ENCODE measurements at regions not wholly inside any gene's neighbourhood (a gene's known extent, or its start where the extent isn't known, plus 50 kb on each side); places are given as distances from the start of the nearest gene placed in this dataset.
"Not testable (repeated sequence)": the region's sequence is repeated elsewhere in the genome, so short reads cannot be mapped to it uniquely, and the experiment has no call there.

GRCh38 chr20:40019510-40019909 is 669.5 kb downstream of the MAFB start:
- DNase-seq, result no peak

GRCh38 chr20:40017765-40018164 is 671.3 kb downstream of the MAFB start:
- no peak for DNase-seq

GRCh38 chr20:40016890-40017289 is 672.1 kb downstream of the MAFB start:
- DNase-seq, result no peak

GRCh38 chr20:40016392-40016791 is 672.6 kb downstream of the MAFB start:
- DNase-seq, result no peak

- not testable (repeated sequence) for DNase-seq
Measured at GRCh38 chr20:40012026-40012425, 677.0 kb downstream of the MAFB start.

- DNase-seq, result no peak
Measured at GRCh38 chr20:40010483-40010882, 678.6 kb downstream of the MAFB start.

GRCh38 chr20:40009542-40009941 is 679.5 kb downstream of the MAFB start:
- DNase-seq, result no peak

- DNase-seq, result no peak
Measured at GRCh38 chr20:40008177-40008576, 680.9 kb downstream of the MAFB start.

GRCh38 chr20:40006168-40006860 is 682.7 kb downstream of the MAFB start:
- DNase-seq, result no peak

- not testable (repeated sequence) for DNase-seq
Measured at GRCh38 chr20:40004092-40004491, 684.9 kb downstream of the MAFB start.

GRCh38 chr20:39993742-39994141 is 695.3 kb downstream of the MAFB start:
- DNase-seq, result no peak

GRCh38 chr20:39990692-39991091 is 698.3 kb downstream of the MAFB start:
- no peak for DNase-seq

- no peak for DNase-seq
Measured at GRCh38 chr20:39988991-39989390, 700.0 kb downstream of the MAFB start.

- no peak for DNase-seq
Measured at GRCh38 chr20:39986173-39986904, 702.7 kb downstream of the MAFB start.

GRCh38 chr20:39985271-39985827 is 703.7 kb downstream of the MAFB start:
- no peak for DNase-seq

- no peak for DNase-seq
Measured at GRCh38 chr20:39983655-39984054, 705.4 kb downstream of the MAFB start.

GRCh38 chr20:39983183-39983582 is 705.9 kb downstream of the MAFB start:
- no peak for DNase-seq

GRCh38 chr20:39974966-39975501 is 714.0 kb downstream of the MAFB start:
- no peak for DNase-seq

GRCh38 chr20:39968495-39968894 is 720.5 kb downstream of the MAFB start:
- no peak for DNase-seq

GRCh38 chr20:39967806-39968205 is 721.2 kb downstream of the MAFB start:
- no peak for DNase-seq

- no peak for DNase-seq
Measured at GRCh38 chr20:39961637-39962244, 727.3 kb downstream of the MAFB start.

- DNase-seq, result no peak
Measured at GRCh38 chr20:39960522-39961428, 728.3 kb downstream of the MAFB start.
